H1 (cell line): ENCODE measurements at regions not wholly inside any gene's neighbourhood (a gene's known extent, or its start where the extent isn't known, plus 50 kb on each side); places are given as distances from the start of the nearest gene placed in this dataset.

ENCODE experiments used
- CTCF ChIA-PET: fragments of 300-600 bp; sonication (Branson Sonifier 250); formaldehyde crosslinking; loops from one replicate; lab custom pipeline; 2021; ENCODE audit not compliant: partially characterized antibody; lab: Charles Lee
- POLR2A ChIA-PET: fragments of 300-600 bp; sonication (Branson Sonifier 250); formaldehyde crosslinking; loops from one replicate; lab custom pipeline; 2021; ENCODE audit warnings: inconsistent platforms; ENCODE audit not compliant: partially characterized antibody; lab: Charles Lee
- DNase-seq, 2 experiments: peaks; one replicate each; pipeline versions ENCODE4 v3.0.0 to v3.0.0-alpha.2; 2010 to 2022; ENCODE audit warnings: low spot score in 2 of 2, low read depth in 1 of 2, mixed read lengths in 1 of 2
- FAIRE-seq: peaks from 2 replicates; lab custom pipeline; 2011; peaks lifted over from hg19 to GRCh38; lab: Jason Lieb, UNC
- H2AFZ ChIP-seq: 2 replicates; pipeline ENCODE4 v1.8.1; 2012; ENCODE audit warnings: low read length, inconsistent platforms
- H2AK5ac ChIP-seq: 2 replicates; pipeline ENCODE4 v1.6.1; 2013; ENCODE audit warnings: low read depth, low read length
- H2BK120ac ChIP-seq: replicated peaks from 2 replicates; pipeline ENCODE3; 2013; ENCODE audit warnings: low read depth, low read length, inconsistent platforms
- H2BK12ac ChIP-seq: 2 replicates; pipeline ENCODE4 v1.6.1; 2013; ENCODE audit warnings: low read depth, low read length
- H2BK15ac ChIP-seq: 2 replicates; pipeline ENCODE4 v1.6.1; 2013; ENCODE audit warnings: low read length
- H2BK20ac ChIP-seq: 2 replicates; pipeline ENCODE4 v1.6.1; 2013; ENCODE audit warnings: low read length
- H2BK5ac ChIP-seq: 2 replicates; pipeline ENCODE4 v1.6.1; 2013; ENCODE audit warnings: low read depth, low read length
- H3K14ac ChIP-seq: 2 replicates; pipeline ENCODE4 v1.6.1; 2013; ENCODE audit warnings: inconsistent platforms; ENCODE audit not compliant: insufficient read length
- H3K18ac ChIP-seq: 2 replicates; pipeline ENCODE4 v1.6.1; 2013; ENCODE audit warnings: low read length; ENCODE audit errors: extremely low read depth
- H3K23ac ChIP-seq: 2 replicates; pipeline ENCODE4 v1.6.1; 2013; ENCODE audit warnings: inconsistent platforms; ENCODE audit not compliant: insufficient read length
- H3K23me2 ChIP-seq: 2 replicates; pipeline ENCODE4 v1.6.1; 2013; ENCODE audit warnings: low read depth, low read length
- H3K27ac ChIP-seq: 2 replicates; pipeline ENCODE4 v1.6.1; 2011; ENCODE audit warnings: low read depth, low read length, inconsistent platforms
- H3K27me3 ChIP-seq, 4 experiments: replicated peaks in 1 of 4; 1 replicate in 1 of 4; 2 replicates in 3 of 4; pipeline versions ENCODE4 v1.6.1 to v1.8.1; 2011 to 2013; ENCODE audit warnings: low read length in 3 of 4, mild to moderate bottlenecking in 3 of 4, inconsistent platforms in 2 of 4, mixed read lengths in 2 of 4, moderate library complexity in 1 of 4; ENCODE audit not compliant: control insufficient read depth in 3 of 4, insufficient read depth in 3 of 4; ENCODE audit errors: extremely low read depth in 1 of 4
- H3K36me3 ChIP-seq, 4 experiments: 2 replicates each; pipeline versions ENCODE4 v1.6.1 to v1.8.1; 2011 to 2013; ENCODE audit warnings: mild to moderate bottlenecking in 4 of 4, low read length in 3 of 4, moderate library complexity in 2 of 4, control low read depth in 1 of 4, inconsistent platforms in 1 of 4; ENCODE audit not compliant: insufficient read depth in 4 of 4, control insufficient read depth in 2 of 4
- H3K4ac ChIP-seq: replicated peaks from 2 replicates; pipeline ENCODE3; 2013; ENCODE audit warnings: low read length, low read depth, mixed read lengths, inconsistent platforms; ENCODE audit not compliant: insufficient read length
- H3K4me1 ChIP-seq, 4 experiments: replicated peaks in 1 of 4; 1 replicate in 1 of 4; 2 replicates in 3 of 4; pipeline versions ENCODE4 v1.6.1 to v1.8.1; 2011 to 2013; ENCODE audit warnings: low read length in 3 of 4, inconsistent platforms in 2 of 4, mixed read lengths in 1 of 4; ENCODE audit not compliant: insufficient read depth in 4 of 4, control insufficient read depth in 3 of 4
- H3K4me2 ChIP-seq, 2 experiments: 2 replicates each; pipeline versions ENCODE4 v1.6.1 to v1.8.1; 2011 to 2013; ENCODE audit warnings: low read depth in 2 of 2, low read length in 2 of 2, control low read depth in 1 of 2, inconsistent platforms in 1 of 2, mild to moderate bottlenecking in 1 of 2; ENCODE audit not compliant: insufficient read depth in 1 of 2
- H3K4me3 ChIP-seq, 4 experiments: fragments of 200-600, 300-600 bp in 1 of 4; sonication (generic), shearing (Covaris generic), sonication (Bioruptor Twin) in 1 of 4; 2 replicates each; pipeline versions ENCODE4 v1.5.1 to v1.8.1; 2011 to 2016; ENCODE audit warnings: low read length in 4 of 4, low read depth in 3 of 4, control low read depth in 2 of 4, inconsistent platforms in 2 of 4, mild to moderate bottlenecking in 2 of 4, mixed read lengths in 1 of 4, moderate library complexity in 1 of 4; ENCODE audit not compliant: insufficient read depth in 2 of 4; ENCODE audit errors: extremely low read depth in 1 of 4
- H3K56ac ChIP-seq: replicated peaks from 2 replicates; pipeline ENCODE3; 2013; ENCODE audit warnings: low read depth, mild to moderate bottlenecking, mixed read lengths, low read length, inconsistent platforms; ENCODE audit not compliant: insufficient read length
- H3K79me1 ChIP-seq: 2 replicates; pipeline ENCODE4 v1.6.1; 2013; ENCODE audit warnings: low read depth, low read length, control low read depth
- H3K79me2 ChIP-seq, 2 experiments: 2 replicates each; pipeline versions ENCODE4 v1.6.1 to v1.8.1; 2012 to 2013; ENCODE audit warnings: low read length in 2 of 2, mild to moderate bottlenecking in 2 of 2, inconsistent platforms in 1 of 2; ENCODE audit not compliant: insufficient read depth in 2 of 2, control insufficient read depth in 1 of 2
- H3K9ac ChIP-seq, 4 experiments: replicated peaks in 1 of 4; 1 replicate in 1 of 4; 2 replicates in 3 of 4; pipeline versions ENCODE4 v1.6.1 to v1.8.1; 2011 to 2013; ENCODE audit warnings: low read depth in 3 of 4, low read length in 3 of 4, control low read depth in 2 of 4, mild to moderate bottlenecking in 2 of 4, moderate library complexity in 2 of 4, inconsistent platforms in 1 of 4; ENCODE audit errors: extremely low read depth in 1 of 4
- H3K9me3 ChIP-seq, 2 experiments: 2 replicates each; pipeline versions ENCODE4 v1.6.1 to v1.8.1; 2012 to 2013; ENCODE audit warnings: mild to moderate bottlenecking in 2 of 2, moderate library complexity in 2 of 2, control low read depth in 1 of 2, inconsistent platforms in 1 of 2, low read depth in 1 of 2, low read length in 1 of 2, mixed read lengths in 1 of 2; ENCODE audit not compliant: insufficient read depth in 2 of 2
- H4K20me1 ChIP-seq, 2 experiments: replicated peaks in 1 of 2; 2 replicates each; pipeline versions ENCODE3 to v1.8.1; 2011 to 2013; ENCODE audit warnings: inconsistent platforms in 2 of 2, low read length in 2 of 2, mild to moderate bottlenecking in 1 of 2; ENCODE audit not compliant: insufficient read depth in 2 of 2, control insufficient read depth in 1 of 2
- H4K5ac ChIP-seq: 2 replicates; pipeline ENCODE4 v1.6.1; 2013; ENCODE audit warnings: low read length, low read depth, mixed read lengths, inconsistent platforms; ENCODE audit not compliant: insufficient read length
- H4K8ac ChIP-seq: 2 replicates; pipeline ENCODE4 v1.8.0; 2013; ENCODE audit warnings: mild to moderate bottlenecking, moderate library complexity, low read length, inconsistent platforms; ENCODE audit not compliant: insufficient read depth; ENCODE audit errors: extremely low read depth
- H4K91ac ChIP-seq: replicated peaks from 2 replicates; pipeline ENCODE3; 2013; ENCODE audit warnings: low read length, mixed read lengths, inconsistent platforms; ENCODE audit not compliant: insufficient read length
- CTCF ChIP-seq, 3 experiments: IDR thresholded peaks; 1 replicate in 2 of 3; 2 replicates in 1 of 3; pipeline versions ENCODE4 v1.5.1 to v1.6.1; 2011; ENCODE audit warnings: low read length in 3 of 3, mild to moderate bottlenecking in 3 of 3, inconsistent platforms in 2 of 3, low read depth in 1 of 3, moderate library complexity in 1 of 3; ENCODE audit not compliant: insufficient read depth in 1 of 3; ENCODE audit errors: control extremely low read depth in 1 of 3
- FOSL1 ChIP-seq: IDR thresholded peaks from 2 replicates; pipeline ENCODE4 v1.6.1; 2011; ENCODE audit warnings: mild to moderate bottlenecking, low read depth, low read length, moderate library complexity; ENCODE audit not compliant: insufficient read depth
- GABPA ChIP-seq: IDR thresholded peaks from 2 replicates; pipeline ENCODE4 v1.6.1; 2011; ENCODE audit warnings: mild to moderate bottlenecking, low read length, moderate library complexity, borderline replicate concordance; ENCODE audit not compliant: insufficient read depth
- JUN ChIP-seq: IDR thresholded peaks from 2 replicates; pipeline ENCODE4 v1.6.1; 2011; ENCODE audit warnings: low read depth, mild to moderate bottlenecking, improper control_type of control experiment, low read length
- JUND ChIP-seq: IDR thresholded peaks from 2 replicates; pipeline ENCODE4 v1.6.1; 2011; ENCODE audit warnings: mild to moderate bottlenecking, improper control_type of control experiment, low read length
- PHF8 ChIP-seq: fragments of 200-600 bp; sonication (generic); conservative IDR thresholded peaks from 2 replicates; pipeline ENCODE4 v1.7.1; 2012; ENCODE audit warnings: low read depth, mild to moderate bottlenecking, inconsistent platforms, low read length, moderate library complexity
- SP1 ChIP-seq: IDR thresholded peaks from 2 replicates; pipeline ENCODE4 v1.6.1; 2011; ENCODE audit warnings: low read depth, low read length
- WGBS, 2 experiments: shearing (Covaris generic) in 1 of 2; methylation state at CpG; one replicate each; pipeline versions ENCODE4 v1.1.6 to v1.1.7; 2013 to 2015; ENCODE audit warnings: low lambda C conversion rate in 2 of 2, mixed read lengths in 2 of 2, inconsistent platforms in 1 of 2, low coverage in 1 of 2, missing lambda C conversion rate in 1 of 2; ENCODE audit not compliant: insufficient replicate concordance in 2 of 2, insufficient coverage in 1 of 2, insufficient read length in 1 of 2; ENCODE audit errors: extremely low coverage in 1 of 2, missing lambda C conversion rate in 1 of 2; 5-methylcytosine and 5-hydroxymethylcytosine counted together

GRCh38 chr10:128855618-128856428, 611.2 kb upstream of the MGMT start:
- 94% methylated on average over 14 of the region's 14 CpGs; no CpG with 5 or more reads in 1 of the 2 experiments for WGBS, 2 experiments
- FAIRE-seq: no peak

More at GRCh38 chr10:128855618-128856428, 611.2 kb upstream of the MGMT start:
- Histone ChIP-seq H2BK20ac (no peak overlapping the region), H3K4ac (no peak overlapping the region), H3K4me2 (no peak overlapping the region), H2BK15ac (peak overlapping the region; percentile 92; the same call in 1 of the 2 replicates), H3K9me3 (no peaks in the 10 kb centered on the region), H3K36me3 (no peaks in the 10 kb centered on the region), H3K23ac (no peak overlapping the region), H2BK5ac (no peak overlapping the region), H3K79me1 (no peaks in the 10 kb centered on the region), H3K4me1 (peaks cover 0 to 4% (median 0%) of the 10 kb centered on the region in 4 experiments; a peak in 3 of 7 replicates), H3K18ac (no peak overlapping the region), H3K79me2 (no peaks in the 10 kb centered on the region), H4K91ac (no peak overlapping the region), H3K9ac (no peak overlapping the region), H4K20me1 (no peaks in the 10 kb centered on the region), H3K4me3 (no peak overlapping the region), H3K14ac (no peak overlapping the region), H3K23me2 (no peaks in the 10 kb centered on the region), H4K8ac (no peak overlapping the region; the same call in 1 of the 2 replicates), H2BK120ac (no peak overlapping the region), H3K27ac (no peak overlapping the region), H2BK12ac (no peak overlapping the region), H2AK5ac (no peak overlapping the region), H4K5ac (no peak overlapping the region), H3K56ac (no peak overlapping the region), H2AFZ (no peak overlapping the region), H3K27me3 (no peaks in the 10 kb centered on the region)
- TF ChIP-seq FOSL1: no peak
- TF ChIP-seq PHF8: no peak
- TF ChIP-seq JUND: no peak
- TF ChIP-seq SP1: no peak
- no peak for TF ChIP-seq CTCF (IDR thresholded peaks at IDR 0.05; ENCODE audit: control extremely low read depth in 1 of 3, insufficient read depth in 1 of 3, low read depth in 1 of 3, low read length in 3 of 3)
- no peak for TF ChIP-seq GABPA
- no peak for TF ChIP-seq JUN
- ChIA-PET POLR2A (no interaction called here), CTCF (interaction anchor here (0.6 to 1.7 kb wide), 6 partner anchors 9 to 283 kb away, joined by 3 to 5 read pairs (median 4); no protein-coding TSS in a partner anchor)
- peak in 1 of 2 experiments; percentile 35 for DNase-seq
